Mucosa of descending colon (tissue), 3 donors: ENCODE measurements at regions not wholly inside any gene's neighbourhood (a gene's known extent, or its start where the extent isn't known, plus 50 kb on each side); places are given as distances from the start of the nearest gene placed in this dataset.

ENCODE experiments used
- ATAC-seq: fragments of 200-7000 bp; cut with Tn5 transposase; one replicate; pipeline ENCODE4 v1.9.1; 2020; ENCODE audit warnings: mild to moderate bottlenecking, moderate library complexity
- DNase-seq, 3 donors: peaks; one replicate each; pipeline ENCODE4 v3.0.0-alpha.2; 2020
- H3K36me3 ChIP-seq: fragments of 200-600 bp; one replicate; pipeline ENCODE4 v1.8.0; 2021; ENCODE audit warnings: low read depth, mild to moderate bottlenecking
- H3K4me1 ChIP-seq: fragments of 200-600 bp; one replicate; pipeline ENCODE4 v1.8.0; 2021; ENCODE audit warnings: low read depth, mild to moderate bottlenecking
- H3K4me3 ChIP-seq: fragments of 200-600 bp; one replicate; pipeline ENCODE4 v1.8.0; 2021; ENCODE audit warnings: mild to moderate bottlenecking
- H3K9me3 ChIP-seq: fragments of 200-600 bp; one replicate; pipeline ENCODE4 v1.8.0; 2021; ENCODE audit warnings: mild to moderate bottlenecking
- intact Hi-C, 2 donors: fragments of 100-400 bp; cut with DNase I in 1 of 2; cut with micrococcal nuclease in 1 of 2; formaldehyde crosslinking; loops; one replicate each; pipeline versions ENCODE4 v1.11.0 to v1.11.1; 2022; cut with DNase I, micrococcal nuclease
- TF ChIP-seq, protein P1 (sequence below): fragments of 200-600 bp; IDR thresholded peaks from one replicate; pipeline ENCODE4 v1.8.0; 2022; ENCODE audit warnings: antibody characterized with exemption, mild to moderate bottlenecking
- donor health status: DM: no; HTN: no; CAD: no; lungs with moderate emphysema.
- donor health status: DM: no; HTN: no; CAD: no.
- donor health status: DM: no; HTN: yes; CAD: no.

DNA sequence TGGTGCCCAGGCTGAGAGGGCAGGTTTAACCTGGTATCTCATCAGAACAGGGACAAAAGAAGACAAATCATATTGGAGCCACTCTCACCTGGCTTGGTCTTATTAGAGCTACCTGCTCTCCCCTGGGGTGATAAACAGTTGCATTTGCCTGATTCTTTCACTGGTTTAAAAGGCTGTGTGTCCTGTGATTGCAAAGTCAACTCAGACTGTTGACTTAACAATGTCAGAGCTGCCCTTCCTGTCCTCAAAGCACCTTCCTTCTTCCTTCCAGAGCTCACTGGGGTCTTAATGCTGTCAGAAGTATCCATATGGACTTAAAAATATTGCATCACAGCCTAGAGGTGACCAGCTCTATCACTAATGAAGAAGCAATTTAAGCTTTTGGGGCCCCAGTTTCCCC, 50.5 kb upstream of the MINAR1 start:
- intact Hi-C loops, result loop anchor here (5.0 kb wide), 2 partner anchors 211 to 471 kb away; no protein-coding TSS in a partner anchor
- peak; percentile 21 for ATAC-seq
- TF ChIP-seq, protein P1, sequence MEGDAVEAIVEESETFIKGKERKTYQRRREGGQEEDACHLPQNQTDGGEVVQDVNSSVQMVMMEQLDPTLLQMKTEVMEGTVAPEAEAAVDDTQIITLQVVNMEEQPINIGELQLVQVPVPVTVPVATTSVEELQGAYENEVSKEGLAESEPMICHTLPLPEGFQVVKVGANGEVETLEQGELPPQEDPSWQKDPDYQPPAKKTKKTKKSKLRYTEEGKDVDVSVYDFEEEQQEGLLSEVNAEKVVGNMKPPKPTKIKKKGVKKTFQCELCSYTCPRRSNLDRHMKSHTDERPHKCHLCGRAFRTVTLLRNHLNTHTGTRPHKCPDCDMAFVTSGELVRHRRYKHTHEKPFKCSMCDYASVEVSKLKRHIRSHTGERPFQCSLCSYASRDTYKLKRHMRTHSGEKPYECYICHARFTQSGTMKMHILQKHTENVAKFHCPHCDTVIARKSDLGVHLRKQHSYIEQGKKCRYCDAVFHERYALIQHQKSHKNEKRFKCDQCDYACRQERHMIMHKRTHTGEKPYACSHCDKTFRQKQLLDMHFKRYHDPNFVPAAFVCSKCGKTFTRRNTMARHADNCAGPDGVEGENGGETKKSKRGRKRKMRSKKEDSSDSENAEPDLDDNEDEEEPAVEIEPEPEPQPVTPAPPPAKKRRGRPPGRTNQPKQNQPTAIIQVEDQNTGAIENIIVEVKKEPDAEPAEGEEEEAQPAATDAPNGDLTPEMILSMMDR, result no peak
- Histone ChIP-seq H3K4me3 (no peak overlapping the region), H3K4me1 (no peaks in the 10 kb centered on the region), H3K9me3 (no peaks in the 10 kb centered on the region), H3K36me3 (no peaks in the 10 kb centered on the region)
- DNase-seq, result no peak
